GM18517 (cell line): ENCODE measurements at regions not wholly inside any gene's neighbourhood (a gene's known extent, or its start where the extent isn't known, plus 50 kb on each side); places are given as distances from the start of the nearest gene placed in this dataset.
"Not testable (repeated sequence)": the region's sequence is repeated elsewhere in the genome, so short reads cannot be mapped to it uniquely, and the experiment has no call there.

ENCODE experiments used
- ATAC-seq: cut with Tn5 transposase; IDR thresholded peaks from one replicate; pipeline ENCODE4 v1.9.1; 2021; ENCODE audit warnings: mild to moderate bottlenecking, moderate library complexity; ENCODE audit not compliant: unreplicated experiment

DNA sequence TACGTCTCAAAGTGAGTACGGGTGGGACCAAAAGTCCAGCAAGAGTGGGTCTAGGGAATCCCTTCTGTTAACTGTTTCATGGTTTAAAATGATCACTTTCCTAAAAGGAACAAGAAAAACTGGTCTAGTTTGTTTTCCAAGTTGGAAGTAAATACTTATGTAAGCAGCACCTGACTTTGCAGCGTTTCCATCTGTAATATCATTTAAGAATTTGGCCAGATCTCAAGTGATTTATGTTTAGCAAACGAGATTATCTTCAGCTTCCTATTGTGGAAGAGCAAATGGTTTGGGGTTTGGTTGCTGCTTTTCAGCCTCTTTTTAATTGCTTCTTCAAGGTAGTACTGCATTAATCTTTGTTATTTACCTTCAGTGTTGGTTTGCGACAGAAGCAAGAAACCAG, 50.4 kb downstream of the FHIP1A start:
- no peak for ATAC-seq

DNA sequence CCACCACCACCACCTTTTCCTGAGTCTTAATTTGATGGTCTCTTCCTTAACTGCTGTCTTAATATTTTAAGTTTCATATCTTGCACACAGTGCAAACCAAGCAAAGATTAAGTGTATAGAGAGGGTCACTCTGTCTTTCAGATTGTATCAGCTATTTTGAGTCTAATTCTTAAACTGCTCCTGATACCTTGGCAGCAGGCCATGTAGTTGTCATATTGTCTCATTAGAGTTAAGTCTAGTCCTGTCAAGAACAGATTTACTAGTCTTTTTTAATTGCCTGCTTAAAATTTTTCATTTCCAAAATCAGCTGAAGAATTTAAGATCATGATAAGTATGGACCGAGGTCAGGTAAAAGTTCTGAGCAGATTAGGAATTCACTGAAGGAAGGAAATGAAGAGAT, 51.5 kb downstream of the FHIP1A start:
- no peak for ATAC-seq

DNA sequence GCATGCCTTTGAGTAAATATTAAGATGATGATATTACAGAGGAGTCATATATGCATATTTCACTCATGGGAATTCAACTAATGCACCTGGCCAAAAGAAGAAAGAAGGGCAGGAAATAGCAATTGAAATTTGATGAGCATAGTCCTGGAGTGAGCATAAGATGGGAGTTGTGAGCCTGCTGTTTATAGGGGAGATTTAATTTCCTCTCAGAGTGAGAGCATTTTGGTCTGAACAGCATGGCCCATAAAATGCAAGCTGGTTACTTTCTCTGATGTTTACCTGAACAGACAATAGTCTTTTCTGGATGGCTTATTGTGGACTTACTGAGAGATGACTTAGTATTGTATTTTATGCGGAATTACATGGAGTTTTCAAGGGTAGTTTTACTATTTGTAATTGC, 53.6 kb downstream of the FHIP1A start:
- no peak for ATAC-seq

DNA sequence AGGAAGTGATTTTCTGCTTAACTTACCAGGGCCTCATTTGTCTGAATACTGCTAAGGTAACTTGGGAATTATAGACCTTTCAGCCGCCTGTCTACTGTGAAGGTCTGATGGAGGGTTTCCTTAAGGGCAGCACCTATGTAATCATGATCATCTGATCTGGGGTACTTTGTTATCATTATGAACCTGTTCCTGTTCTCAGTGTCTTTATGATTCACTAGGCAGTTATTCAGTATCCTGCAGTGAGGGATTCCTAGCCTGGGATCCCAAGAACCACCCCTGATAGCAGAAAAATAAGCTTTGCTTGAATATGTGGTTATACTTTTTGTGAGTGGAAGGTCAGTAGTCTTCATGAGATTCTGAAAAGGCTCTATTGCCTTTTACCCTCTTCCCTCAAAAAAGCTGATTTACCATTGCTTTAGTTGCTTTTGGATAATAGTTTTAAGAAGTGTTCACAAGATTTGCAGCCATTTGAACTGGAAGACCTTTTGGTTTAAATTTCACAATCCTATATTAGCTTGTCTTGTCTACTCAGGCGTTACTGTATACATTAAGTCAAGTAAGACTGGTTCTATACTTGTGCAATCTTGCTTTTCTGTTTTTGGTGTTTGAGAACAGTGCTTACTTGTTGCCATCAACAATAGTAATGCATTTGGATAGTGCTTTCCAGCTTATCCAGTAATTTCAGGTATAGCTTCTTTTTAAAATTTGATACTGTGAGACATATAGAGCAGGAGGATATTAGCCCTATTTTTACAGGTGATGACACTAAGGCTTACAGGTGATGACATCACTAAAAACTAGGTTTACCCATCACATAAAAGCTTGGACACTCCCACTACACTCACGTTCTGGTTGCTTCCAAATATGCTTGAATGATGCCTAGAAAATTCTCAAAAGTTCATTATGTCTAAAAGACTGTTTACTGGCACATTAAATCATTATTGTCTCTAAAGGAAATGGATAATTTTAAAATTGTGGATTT, 60.0 kb downstream of the FHIP1A start:
- no peak for ATAC-seq

DNA sequence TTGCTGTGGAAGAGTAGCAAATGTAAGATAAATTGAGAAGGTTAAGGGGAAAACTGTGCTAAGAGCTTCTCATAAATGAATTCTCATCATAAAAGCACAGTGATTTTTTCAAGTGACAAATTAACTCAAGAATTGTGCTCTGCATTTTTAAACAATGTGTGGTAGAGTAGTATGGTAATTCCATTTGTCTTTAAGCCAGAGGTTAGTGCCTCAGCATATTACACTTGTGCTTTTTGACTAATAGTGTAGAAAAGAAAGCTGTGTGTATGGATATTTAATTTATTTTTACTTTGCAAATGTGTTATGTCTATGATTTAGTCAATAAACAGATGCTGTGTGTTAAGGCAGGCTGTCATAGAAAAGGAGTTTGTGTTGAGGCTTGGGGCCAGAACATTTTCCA, 61.0 kb downstream of the FHIP1A start:
- ATAC-seq, result no peak

DNA sequence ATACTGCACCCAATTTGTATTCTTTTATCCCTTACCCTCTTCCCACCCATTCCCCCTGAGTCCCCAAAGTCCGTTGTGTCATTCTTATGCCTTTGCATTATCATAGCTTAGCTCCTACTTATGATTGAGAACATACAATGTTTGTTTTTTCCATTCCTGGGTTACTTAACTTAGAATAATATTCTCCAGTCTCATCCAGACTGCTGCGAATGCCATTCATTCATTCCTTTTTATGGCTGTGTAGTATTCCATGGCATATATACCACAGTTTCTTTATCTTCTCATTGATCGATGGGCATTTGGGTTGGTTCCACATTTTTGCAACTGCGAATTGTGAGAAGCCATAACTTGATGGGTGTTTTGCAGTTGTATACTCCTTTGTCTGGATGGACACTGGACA, 62.8 kb downstream of the FHIP1A start:
- no peak for ATAC-seq

DNA sequence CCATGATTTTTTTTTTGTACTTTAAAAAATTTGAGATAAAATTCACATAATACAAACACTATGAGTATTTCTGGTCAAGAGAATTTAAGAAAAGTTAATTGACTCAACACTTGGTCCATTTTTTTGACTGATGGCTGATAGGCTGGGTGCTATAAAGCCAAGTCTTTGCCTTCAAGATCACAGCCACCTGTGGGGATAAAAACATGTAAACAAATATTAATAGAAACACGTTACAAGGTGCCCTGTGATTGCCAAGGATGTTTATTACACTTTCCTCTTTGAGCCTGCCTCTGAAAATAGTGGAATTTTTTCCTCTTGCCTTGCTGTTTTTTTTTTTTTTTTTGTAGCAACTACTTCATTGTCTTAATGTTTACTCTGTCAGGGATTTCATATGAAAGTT, 63.3 kb downstream of the FHIP1A start:
- no peak for ATAC-seq

DNA sequence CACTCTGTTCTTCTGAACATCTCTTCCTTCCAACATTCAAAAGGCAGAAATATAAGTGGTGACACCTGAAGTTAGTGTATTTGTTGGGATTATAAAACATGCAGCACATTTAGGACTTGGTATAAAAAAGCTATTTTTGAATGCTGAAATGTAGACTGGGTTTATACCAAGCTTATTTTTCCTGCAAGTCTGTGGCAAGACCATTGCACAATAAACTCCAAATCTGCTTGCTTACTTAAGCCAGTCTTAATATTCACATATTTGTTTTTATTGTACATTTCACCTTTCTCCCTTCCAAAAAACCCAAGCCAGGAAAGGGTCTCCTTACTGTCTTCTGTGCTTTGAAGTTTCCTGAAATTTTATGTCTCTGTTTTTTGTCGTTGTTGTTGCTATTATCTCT, 63.7 kb downstream of the FHIP1A start:
- ATAC-seq, result no peak

DNA sequence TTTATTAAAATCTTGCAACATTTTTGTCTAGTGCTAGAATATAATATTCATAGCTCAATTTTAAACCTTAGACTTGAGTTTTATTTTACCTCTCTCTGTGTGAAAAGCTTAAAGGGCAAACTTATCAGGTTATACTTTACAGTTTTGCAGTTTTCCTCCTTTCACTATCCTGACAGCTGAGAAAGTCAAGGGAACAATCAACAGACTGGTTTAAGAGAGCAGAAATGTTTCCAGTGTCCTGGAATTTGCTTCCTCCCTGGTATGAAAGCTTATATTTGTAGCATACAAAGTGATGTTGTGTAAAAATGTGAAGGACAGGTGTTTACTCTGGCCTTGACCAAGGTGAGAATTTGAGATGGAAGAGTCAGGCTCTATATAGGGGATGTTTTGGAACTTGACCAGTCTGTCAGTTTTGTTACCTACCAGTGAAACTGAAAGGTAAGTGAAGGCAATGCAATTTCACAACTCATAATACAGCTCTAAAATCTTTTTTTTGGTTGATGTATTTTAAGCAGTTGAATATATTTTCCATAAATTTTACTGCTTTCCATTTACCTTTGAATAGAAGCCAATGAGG, 64.6 kb downstream of the FHIP1A start:
- no peak for ATAC-seq

DNA sequence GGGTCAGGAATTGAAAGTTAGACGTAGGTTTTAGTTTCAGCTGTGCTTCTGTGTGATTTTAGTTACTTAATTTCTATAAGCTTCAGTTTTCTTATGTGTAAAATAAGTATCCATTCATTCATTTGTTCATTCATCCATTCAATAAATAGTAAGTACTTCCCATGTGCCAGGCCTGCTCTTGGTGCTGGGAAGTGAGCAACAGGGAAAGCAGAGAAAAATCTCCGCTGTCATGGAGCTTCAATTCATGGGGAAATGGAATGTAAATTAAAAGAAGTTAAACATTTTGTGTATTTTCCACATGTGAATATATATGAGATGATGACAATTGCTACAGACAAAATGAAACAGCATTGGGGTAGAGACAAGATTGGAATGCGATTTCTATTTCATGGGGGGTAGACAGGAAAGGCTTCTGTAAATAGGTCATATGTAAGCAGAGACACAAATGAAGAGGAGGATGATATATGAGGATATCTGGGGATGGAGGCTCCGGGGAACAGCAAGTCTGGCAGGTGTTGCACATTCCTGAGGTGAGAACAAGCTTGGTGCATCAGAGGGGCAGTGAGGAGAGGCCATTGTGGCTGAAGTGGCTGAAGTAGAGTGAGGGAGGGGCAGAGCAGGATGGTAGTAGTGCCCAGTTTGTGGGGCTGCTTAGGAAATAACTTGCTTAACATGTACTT, 66.2 kb downstream of the FHIP1A start:
- no peak for ATAC-seq

DNA sequence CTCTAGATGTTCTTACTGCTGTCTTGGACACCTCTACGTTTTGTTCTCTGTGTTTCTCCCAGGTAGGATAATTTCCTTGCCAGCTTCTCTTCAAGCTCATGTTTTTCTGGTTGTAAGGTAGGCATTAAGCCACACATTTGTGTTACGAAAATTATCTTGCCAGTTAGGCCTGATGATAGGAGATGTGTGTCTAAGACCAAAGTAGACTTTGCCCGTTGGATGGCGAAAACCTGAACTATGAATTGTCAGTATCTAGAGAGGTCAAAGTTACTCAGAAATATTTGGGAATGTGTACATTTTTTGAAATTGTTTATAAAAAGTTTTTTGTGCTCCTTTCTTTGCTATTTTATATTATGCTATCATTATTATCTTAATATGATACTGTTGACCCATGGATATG, 72.8 kb downstream of the FHIP1A start:
- ATAC-seq, result no peak

DNA sequence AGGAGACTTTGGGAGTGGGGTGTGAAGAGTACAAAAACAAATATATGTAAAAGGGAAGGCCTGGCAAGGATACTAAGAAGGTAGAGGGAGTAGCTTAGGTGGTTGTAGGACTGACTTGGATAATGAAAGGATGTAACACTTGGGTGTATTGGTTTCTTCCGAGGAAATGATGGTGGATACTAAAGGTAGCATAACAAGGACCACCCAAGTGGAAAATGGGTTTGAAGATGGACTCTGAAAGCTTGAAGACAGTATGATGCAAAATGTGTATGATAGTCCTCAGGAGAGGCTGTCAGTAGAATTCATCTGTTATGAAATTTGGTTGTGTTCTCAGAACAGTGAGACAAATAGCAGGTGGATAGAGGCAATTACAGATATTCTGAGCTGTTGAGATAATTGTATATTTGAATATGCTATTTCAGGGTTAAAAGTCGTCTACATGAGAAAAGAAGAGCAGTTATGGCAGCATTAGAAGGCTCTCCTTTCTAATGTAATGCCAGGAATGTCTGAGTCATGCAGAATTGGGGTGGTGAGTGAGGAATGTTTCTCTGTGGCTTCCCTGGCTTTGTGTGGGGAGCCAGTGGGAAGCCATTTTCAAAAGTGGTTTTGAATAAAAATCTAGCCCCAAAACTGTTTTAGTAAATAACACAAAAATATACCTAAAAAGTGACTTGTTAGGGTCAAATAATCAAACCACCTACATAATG, 75.6 kb downstream of the FHIP1A start:
- no peak for ATAC-seq

DNA sequence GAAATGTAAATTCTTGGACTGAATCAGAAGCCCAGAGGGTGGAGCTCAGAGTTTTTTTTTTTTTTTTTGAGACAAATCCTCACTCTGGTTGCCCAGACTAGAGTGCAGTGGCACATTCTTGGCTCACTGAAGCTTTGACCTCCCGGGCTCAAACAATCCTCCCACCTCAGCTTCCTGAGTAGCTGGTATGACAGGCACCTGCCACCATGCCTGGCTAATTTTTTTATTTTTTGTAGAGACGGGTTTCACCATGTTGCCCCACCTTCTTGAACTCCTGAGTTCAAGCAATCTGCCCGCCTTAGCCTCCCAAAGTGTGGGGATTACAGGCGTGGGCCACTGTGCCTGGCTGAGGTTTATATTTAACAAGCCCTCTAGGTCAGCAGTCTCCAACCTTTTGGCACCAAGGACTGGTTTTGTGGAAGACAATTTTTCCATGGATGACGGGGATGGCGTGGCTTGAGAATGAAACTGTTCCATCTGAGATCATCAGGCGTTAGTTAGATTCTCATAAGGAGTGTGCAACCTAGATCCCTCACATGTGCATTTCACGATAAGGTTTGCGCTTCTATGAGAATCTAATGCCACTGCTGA, 76.7 kb downstream of the FHIP1A start:
- ATAC-seq, result no peak

DNA sequence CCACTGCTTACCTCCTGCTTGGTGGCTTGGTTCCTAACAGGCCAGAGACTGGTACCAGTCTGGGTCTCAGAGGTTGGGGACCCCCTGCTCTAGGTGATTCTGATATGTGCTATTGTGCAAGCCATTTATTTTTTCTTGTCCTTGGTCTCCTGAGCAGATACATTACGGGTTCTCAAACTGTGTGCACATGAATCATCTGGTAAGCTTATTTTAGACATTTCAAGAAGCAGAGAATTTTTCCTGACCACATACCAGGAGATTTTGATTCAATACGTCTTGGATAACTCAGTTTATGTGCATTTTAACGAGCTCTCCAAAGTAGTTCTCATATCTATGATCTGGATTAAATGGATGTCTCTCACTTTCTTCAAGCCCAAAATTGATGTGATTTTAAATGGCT, 77.2 kb downstream of the FHIP1A start:
- no peak for ATAC-seq

DNA sequence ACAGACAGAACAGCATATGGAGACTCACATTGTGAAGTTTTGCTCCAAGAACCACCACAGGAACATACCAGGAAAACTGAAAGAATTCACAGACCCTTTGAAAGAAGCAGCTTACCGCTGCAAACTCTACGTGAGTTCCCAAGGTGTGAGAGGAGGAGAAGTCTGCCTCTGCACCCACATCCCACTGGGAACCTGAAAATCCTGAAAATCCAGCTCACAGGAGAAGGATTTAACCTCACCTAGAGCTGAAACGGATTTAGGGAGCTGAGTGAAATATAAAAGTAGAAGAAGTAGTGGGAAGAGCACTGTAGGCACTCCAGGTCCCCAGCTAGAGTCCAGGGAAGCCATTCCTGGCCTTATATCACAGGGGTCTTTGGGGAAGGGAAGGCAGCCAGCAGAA, 80.0 kb downstream of the FHIP1A start:
- no peak for ATAC-seq

DNA sequence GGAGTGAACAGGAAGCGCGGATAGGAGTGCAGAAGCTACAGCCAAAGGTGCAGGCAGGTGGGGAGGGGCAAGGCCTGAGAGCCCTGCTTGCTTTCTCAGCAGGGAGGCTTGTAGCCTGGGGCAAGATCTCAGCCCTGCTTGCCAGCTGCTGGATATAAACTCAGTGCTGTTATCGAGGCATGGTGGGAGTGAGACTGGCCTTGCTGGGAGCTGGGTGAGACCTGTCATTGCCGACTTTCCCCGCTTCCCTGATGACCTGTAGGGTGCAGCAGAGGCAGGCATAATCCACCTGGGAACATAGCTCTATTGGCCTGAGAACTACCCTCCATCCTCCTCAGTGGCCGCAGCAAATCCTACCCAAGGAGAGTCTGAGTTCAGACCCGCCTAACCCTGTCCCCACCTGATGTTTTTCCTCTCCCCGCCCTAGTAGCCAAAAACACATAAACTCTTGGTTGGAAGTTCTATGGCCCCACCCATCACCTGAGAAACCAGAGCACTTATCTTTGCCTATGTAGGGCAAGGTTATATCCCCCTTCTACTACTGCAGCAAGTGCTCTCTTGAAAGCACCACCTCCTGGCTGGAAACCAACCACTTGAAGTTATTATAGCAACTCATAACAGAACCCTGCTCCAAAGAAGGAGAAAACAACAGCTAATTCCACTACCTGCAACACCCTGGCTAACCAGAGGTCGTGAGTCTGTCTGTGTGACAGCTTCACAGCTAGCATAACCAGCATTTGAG, 80.7 kb downstream of the FHIP1A start:
- no peak for ATAC-seq

DNA sequence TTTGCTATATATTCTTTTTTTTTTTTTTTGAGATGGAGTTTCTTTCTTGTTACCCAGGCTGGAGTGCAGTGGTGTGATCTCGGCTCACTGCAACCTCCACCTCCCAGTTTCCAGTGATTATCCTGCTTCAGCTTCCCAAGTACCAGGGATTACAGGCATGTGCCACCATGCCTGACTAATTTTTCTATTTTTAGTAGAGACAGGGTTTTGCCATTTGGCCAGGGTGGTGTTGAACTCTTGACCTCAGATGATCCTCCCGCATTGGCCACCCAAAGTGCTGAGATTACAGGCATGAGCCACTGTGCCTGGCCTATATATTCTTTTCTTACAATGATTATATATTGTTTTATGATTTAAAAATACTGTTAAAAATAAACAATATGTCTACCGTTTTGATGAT, 86.6 kb downstream of the FHIP1A start:
- not testable (repeated sequence) for ATAC-seq

DNA sequence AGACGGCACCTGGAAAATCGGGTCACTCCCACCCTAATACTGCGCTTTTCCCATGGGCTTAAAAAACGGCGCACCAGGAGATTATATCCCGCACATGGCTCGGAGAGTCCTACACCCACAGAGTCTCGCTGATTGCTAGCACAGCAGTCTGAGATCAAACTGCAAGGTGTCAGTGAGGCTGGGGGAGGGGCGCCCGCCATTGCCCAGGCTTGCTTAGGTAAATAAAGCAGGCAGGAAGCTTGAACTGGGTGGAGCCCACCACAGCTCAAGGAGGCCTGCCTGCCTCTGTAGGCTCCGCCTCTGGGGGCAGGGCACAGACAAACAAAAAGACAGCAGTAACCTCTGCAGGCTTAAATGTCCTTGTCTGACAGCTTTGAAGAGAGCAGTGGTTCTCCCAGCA, 102.6 kb downstream of the FHIP1A start:
- not testable (repeated sequence) for ATAC-seq

DNA sequence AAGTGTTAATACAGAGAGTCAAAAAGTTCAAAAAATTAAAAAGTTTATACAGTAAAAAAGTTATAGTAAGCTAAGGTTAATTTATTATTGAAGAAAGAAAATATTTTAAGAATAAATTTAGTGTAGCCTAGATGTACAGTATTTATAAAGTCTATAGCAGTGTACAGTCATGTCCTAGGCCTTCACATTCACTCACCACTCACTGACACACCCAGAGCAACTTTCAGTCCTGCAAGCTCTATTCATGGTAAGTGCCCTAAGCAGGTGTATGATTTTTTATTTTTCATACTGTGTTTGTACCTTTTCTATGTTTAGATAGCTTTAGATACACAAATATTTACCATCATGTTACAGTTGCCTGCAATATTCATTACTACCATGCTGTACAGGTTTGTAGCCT, 108.9 kb downstream of the FHIP1A start:
- no peak for ATAC-seq

DNA sequence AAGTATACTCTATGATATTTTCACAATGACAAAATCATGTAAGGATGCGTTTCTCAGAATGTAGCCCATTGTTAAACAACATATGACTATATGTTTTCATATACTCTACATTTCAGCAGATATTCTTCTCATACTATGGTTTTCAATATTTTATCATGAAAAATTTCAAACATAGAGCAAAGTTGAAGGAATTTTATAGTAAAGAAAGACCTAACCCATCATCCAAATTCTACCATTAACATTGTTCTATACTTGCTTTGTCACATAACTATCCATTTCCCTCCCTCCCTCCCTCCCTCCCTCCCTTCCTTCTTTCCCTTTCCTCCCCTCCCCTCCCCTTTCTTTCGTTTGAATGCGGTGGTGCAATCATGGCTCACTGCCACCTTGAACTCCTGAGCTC, 109.4 kb downstream of the FHIP1A start:
- no peak for ATAC-seq
